ENCODE measurements at regions not wholly inside any gene's neighbourhood (a gene's known extent, or its start where the extent isn't known, plus 50 kb on each side); places are given as distances from the start of the nearest gene placed in this dataset.

DNA sequence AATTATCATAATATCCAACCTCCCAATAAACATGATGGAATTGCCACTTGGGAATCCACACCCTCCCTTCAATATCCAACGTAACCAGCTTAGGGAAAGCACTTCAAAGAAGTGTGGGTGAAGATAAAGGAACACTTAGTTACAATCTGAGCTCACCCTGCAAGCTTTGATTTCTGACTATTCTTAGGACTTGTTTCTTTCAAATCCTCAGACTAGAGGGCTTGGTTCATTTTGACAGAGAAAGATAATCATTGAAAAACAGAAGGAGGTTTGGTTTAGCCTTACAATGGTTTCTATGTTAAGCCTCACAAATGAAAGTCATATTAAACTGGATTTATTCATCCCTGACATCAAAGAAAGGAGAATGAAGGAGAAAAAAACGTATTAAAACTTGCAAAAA, 57.9 kb upstream of the SYT13 start:
- H3K4me2 ChIP-seq (ENCODE audit: insufficient read depth, insufficient read length, low read length) = no peak overlapping the region
- H4K5ac ChIP-seq (ENCODE audit: insufficient read length, low read depth, low read length) = no peak overlapping the region
- no peak overlapping the region for H2BK120ac ChIP-seq (ENCODE audit: low read depth, low read length, poor library complexity, severe bottlenecking)
- H3K18ac ChIP-seq (ENCODE audit: insufficient read length, low read depth, low read length) = no peak overlapping the region
- no peak overlapping the region for H3K23ac ChIP-seq (ENCODE audit: insufficient read length, low read depth, low read length)
- H2BK12ac ChIP-seq (ENCODE audit: insufficient read length, low read depth, low read length) = no peak overlapping the region
- H2BK5ac ChIP-seq (ENCODE audit: insufficient read length, low read length) = no peak overlapping the region
- H3K4me3 Mint-ChIP-seq = no peak overlapping the region
- H4K8ac ChIP-seq (replicated peaks; ENCODE audit: insufficient read length, low read depth, low read length) = no peak overlapping the region
- no peak overlapping the region for H2BK15ac ChIP-seq (ENCODE audit: low read depth, low read length)
- no peak overlapping the region for H2AK5ac ChIP-seq (ENCODE audit: insufficient read length, low read length)
- H4K20me1 ChIP-seq (ENCODE audit: control insufficient read depth, insufficient read depth, insufficient read length) = no peaks in the 10 kb centered on the region
- H3K23me2 ChIP-seq (ENCODE audit: insufficient read length, low read depth, low read length, poor library complexity, severe bottlenecking) = no peaks in the 10 kb centered on the region
- no CpG with 5 or more reads among the region's 2 CpGs for WGBS (ENCODE audit: extremely low coverage, insufficient read length, low lambda C conversion rate)
- DNase-seq = no peak
- no peak for TF ChIP-seq CTCF (conservative IDR thresholded peaks at IDR 0.05)
- no peaks in the 10 kb centered on the region for H3K4me1 ChIP-seq (ENCODE audit: insufficient read depth, low read length)
- peaks cover 43 to 68% of the 10 kb centered on the region in 2 experiments for H3K4me1 Mint-ChIP-seq
- H2AFZ ChIP-seq (ENCODE audit: low read length) = no peak overlapping the region
- no peaks in the 10 kb centered on the region for H3K79me1 ChIP-seq (ENCODE audit: insufficient read depth, low read depth, low read length, poor library complexity, severe bottlenecking)
- no peak overlapping the region for H3K14ac ChIP-seq (ENCODE audit: insufficient read depth, low read length)
- H3K27ac Mint-ChIP-seq = no peak overlapping the region
- no peaks in the 10 kb centered on the region for H3K9me3 Mint-ChIP-seq
- no peak overlapping the region for H3K4ac ChIP-seq (ENCODE audit: low read depth, low read length)
- no peaks in the 10 kb centered on the region for H3K27me3 ChIP-seq (ENCODE audit: insufficient read depth, low read length)
- no peak overlapping the region for H4K91ac ChIP-seq (ENCODE audit: insufficient read length, low read depth, low read length)
- H3K56ac ChIP-seq (ENCODE audit: insufficient read length, low read depth, low read length) = no peak overlapping the region
- peaks cover 8% of the 10 kb centered on the region for H3K27me3 Mint-ChIP-seq (ENCODE audit: low read depth)
- H3K36me3 Mint-ChIP-seq (ENCODE audit: insufficient read depth in 1 of 3, low read depth in 3 of 3) = no peaks in the 10 kb centered on the region
- no peaks in the 10 kb centered on the region for H3K79me2 ChIP-seq (ENCODE audit: insufficient read depth, low read length)
- H3T11ph ChIP-seq (ENCODE audit: low read length) = no peak overlapping the region
- no peak overlapping the region for H3K27ac ChIP-seq (ENCODE audit: insufficient read length, low read depth, low read length)
- H2BK20ac ChIP-seq (ENCODE audit: low read depth, low read length, poor library complexity, severe bottlenecking) = no peak overlapping the region
- no peak overlapping the region for H3K9ac ChIP-seq (ENCODE audit: extremely low read depth, insufficient read length, low read length)
- no peaks in the 10 kb centered on the region for H3K9me3 ChIP-seq (ENCODE audit: control insufficient read depth, low read depth, low read length)

All from H9 (cell line).